Forelimb muscle (tissue), 1 donor: ENCODE measurements at regions not wholly inside any gene's neighbourhood (a gene's known extent, or its start where the extent isn't known, plus 50 kb on each side); places are given as distances from the start of the nearest gene placed in this dataset.

ENCODE experiments used
- DNase-seq: peaks from one replicate; pipeline ENCODE4 v3.0.0-alpha.2; 2013; ENCODE audit warnings: low read depth

DNA sequence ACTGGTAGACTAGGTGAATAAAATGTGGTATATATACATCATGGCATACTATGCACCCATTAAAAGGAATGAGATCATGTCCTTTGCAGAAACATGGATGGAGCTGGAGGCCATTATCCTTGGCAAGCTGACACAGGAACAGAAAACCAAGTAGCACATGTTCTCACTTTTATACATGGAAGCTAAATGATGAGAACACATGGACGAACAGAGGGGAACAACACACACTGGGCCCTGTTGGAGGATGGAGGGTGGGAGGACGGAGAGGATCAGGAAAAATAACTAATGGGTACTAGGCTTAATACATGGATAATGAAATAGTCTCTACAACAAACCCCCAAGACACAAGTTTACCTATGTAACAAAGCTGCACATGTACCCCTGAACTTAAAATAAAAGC is 780.0 kb downstream of the DACH1 start:
- DNase-seq, result no peak

DNA sequence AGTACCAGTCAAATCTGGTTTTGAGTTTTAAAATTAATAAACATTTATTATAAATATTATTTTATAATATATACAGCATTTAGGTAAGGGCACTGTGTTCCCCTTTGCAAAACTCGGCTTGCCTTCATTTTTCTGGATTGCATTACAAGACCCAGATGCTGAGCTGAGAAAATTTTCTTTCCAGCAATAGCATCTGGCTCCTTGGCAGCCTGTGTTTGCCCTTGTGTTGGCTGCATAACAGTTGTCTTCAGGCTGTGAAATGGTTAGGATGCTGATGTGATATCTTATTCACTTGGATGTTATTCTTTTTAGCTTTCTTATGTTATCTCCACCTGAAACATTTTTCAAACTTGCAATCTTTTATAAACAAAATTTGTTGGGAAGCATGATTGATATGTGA is 784.4 kb downstream of the DACH1 start:
- no peak for DNase-seq

DNA sequence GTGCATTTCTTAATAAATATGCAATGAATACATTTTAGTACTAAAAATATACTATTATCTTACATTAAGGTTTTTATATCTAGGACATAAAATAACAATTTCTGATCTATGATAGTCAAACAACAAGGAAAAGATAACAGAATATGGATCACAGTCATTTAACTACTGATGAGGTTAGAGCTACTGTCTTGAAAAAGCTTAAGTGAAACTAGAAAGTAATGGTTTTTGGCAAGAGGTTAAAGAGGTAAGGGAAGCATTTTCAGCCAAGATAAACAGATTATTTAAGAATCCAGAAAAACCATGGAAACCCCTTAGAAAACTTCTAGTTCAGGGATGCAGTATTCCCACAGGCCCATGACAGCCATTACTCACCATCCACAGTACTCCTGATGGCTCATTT is 787.4 kb downstream of the DACH1 start:
- no peak for DNase-seq

DNA sequence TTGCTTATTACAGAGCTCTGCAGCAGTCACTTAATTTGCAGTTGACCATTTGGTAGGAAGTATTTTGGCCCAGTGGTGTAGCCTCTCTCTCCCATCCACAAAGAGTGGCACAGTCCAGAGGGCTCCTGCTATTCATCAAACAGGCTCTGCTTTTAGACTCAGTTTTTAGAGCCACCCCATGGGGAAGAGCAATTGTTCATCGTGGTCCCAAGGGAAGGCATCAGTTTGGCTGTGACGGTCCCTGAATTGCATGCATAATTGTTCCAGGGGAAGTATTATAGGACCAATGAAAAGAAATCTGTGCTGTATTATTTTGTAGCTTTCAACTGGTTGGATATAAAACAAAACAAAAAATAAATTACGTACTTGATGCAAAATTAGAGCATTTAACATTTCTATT is 799.0 kb downstream of the DACH1 start:
- DNase-seq, result no peak

DNA sequence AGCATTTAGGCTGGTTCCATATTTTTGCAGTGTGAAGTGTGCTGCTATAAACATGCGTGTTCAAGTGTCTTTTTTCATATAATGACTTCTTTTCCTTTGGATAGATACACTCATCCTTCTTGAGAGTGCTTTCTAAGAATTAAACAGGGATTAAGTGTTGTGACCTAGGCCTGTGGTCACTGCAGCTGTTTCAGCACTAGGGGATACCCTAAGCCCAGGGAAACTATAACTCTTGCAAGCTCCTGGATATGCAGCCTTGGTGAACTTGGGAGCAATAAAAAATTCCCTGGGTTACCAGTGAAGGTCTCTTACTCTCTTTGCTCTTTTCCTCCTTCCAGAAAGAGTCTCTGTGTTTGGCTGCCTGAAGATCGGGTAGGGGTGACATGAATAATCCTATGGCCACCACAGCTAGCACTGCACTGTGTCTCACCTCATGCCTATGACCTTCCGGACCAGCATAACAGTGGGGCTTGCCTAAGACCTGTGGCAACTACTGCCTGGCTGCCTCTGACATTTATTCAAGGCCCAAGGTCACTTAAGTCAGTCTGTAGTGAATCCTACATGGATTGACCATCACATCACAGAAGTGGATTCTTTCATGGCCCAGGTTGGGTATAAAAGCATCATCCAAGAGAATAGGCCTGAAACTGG is 799.7 kb downstream of the DACH1 start:
- no peak for DNase-seq

DNA sequence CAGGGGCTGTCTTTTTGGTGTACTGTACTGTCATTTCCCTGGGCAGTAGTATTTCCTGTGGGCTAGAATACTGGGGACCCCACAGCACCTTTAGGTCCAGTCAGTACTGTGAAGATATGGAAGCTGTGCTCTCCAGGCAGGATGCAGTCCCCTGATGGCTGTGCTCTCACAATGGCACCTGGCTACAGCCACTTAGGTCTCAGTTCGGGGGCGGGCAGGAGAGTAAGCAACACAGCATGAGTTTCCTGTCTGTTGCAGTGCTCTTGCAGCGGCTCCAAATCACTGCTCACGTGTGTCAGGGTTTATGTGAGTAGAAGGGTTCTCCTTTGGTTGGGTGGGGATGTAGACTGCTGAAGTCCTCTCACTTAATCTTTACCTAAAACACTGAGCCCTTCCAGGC is 810.4 kb downstream of the DACH1 start:
- no peak for DNase-seq

DNA sequence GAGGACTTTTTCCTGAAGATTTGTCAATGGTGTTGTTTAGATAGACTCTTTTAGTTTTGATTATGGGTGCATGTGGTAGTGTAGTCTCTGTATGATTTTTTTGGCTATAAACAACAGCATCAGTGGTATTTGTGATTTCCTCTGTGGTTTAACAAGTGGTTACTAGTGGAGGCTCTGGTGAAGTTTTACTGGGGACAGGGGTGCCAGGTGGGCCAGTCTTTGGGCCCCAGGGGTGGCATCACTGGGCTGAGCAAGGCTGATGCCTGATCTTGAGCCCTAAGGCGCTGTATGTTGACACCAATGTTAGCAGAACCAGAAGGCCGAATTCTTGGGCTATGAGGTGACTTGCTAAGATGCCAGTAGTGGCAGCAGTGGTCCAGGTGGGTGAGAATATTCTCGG is 811.4 kb downstream of the DACH1 start:
- DNase-seq, result no peak

DNA sequence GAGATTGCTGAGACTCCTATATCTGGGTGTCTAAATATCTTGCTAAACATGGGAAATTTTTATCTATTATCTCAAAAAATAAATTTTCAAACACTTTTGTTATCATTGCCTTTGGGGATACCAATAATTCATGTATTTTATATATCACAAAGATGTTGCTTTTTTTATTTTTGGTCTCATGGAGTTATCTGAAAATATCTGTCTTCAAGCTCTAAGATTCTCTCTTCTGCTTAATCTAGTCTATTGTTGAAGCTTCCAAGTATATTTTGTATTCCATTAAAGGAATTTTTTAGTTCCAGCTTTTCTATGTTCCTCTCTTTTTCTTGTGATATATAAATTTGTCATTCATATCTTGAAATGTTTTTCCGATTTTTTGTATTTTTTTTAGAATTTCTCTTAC is 812.0 kb downstream of the DACH1 start:
- DNase-seq, result no peak

DNA sequence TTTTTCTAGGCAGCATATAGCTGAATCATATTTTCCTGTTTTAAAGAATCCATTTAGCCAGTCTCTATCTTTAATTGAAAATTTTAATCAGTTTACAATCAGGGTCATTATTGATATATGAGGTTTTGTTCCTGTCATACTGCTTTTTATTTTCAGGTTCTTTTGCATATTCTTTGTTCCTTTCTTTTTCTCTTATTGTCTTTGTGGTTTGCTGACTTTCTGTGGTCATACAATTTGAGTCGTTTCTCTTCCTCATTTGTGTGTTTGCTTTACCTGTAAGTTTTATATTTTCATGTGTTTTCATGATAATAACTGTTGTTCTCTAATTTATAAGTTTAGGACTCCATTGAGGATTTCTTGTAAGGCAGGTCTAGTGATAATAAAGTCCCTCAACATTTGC is 812.6 kb downstream of the DACH1 start:
- DNase-seq, result no peak

DNA sequence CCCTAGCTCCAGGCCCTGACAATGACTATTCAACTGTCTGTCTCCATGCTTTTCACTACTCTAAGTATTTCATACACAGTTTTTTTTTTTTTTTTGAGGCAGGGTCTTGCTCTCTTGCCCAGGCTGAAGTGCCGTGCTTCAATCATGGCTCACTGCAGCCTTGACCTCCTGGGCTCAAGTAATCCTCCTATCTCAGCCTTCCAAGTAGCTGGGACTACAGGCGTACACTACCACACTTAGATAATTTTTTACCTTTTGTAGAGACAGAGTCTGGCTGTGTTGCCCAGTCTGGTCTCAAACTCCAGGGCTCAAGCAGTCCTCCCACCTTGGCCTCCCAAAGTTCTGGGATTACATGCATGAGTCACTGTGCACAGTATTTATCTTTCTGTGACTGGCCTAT is 815.4 kb downstream of the DACH1 start:
- no peak for DNase-seq

DNA sequence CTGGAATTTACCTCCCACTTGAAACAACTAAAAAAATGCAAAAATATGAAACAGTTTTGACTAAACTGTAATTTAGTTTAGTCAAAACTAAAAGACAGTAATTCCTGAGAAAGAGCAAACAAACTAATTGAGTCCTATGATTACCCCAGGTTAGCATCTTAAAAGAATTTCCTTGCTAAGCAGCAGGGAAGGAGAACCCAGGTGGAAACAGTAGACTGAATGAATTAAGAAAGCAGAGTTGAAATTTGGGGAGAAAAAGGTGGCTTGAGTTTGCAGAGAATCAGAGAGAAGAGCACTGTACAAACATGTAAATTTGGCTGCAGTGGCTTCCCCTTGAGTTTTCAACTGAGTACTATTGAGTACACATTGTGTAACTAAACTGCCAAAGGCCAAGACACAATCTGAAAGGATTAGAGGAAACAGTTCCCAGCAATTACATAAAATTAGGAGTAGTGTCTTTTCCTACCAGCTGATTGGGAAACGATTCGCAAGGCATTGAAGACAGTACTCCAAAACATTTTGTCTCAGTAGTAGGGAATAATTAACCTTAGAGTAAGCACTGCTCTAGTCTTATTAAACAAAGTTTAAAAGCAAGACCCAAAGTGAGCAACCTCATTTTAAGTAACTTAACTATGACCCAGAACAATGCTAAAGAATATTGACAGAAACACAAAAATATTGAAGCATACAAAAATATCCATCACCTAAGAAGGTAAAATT is 820.5 kb downstream of the DACH1 start:
- DNase-seq, result no peak

DNA sequence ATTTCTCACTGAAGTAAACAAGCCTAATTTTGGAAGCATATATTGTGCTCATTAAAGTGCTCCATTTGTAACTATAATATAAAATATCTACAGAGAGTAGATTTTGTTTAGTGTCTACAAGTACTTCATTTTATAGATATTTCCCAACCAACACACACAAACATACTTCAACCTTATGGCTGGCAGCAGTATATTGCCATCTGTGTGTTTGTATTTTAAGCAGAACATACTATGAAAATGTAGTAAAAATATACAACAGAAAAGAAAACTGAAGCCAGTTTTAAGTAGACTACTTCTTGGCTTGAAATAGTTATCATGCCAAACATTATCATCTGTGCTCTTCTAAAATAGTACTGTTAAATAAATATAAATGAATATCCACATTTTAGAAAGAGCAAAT is 821.9 kb downstream of the DACH1 start:
- DNase-seq, result no peak

DNA sequence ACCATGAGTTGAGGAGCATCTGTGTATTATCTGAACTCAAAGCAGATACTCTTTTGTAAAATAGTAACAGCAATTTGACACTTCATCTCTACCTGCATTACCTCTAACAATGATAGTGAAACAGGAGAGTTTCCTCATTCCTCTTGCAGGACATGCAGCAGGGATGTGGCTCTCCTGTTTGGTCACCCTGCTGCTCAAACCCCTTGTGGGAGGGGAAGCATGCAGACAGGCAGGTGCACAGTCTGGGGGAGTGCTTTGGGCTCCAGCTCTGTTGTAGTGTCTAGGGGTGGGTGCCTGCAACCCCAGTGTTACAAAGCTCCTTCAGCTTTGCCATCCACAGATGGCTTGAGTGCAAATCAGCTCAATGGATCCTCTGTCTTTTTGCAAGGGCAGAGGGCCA is 827.6 kb downstream of the DACH1 start:
- no peak for DNase-seq

DNA sequence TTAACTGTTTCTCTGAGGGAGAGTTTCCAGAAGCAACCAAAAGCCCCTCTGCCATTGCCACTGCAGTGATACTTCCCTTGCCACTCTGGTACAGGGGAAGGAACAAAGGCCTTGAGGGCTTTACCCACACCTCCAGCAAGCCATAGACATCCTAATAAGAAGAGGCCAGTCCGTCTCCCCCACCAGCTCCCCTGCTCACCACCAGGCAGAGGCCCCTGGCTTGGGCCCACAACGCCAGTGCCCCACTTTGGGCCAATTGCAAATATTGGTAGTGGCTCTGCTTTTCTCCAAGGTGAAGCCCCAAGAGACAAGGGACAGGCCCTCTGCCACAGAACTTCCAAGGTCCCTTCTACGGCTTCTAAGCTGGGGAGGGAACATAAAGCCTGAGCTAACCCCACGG is 833.0 kb downstream of the DACH1 start:
- no peak for DNase-seq

DNA sequence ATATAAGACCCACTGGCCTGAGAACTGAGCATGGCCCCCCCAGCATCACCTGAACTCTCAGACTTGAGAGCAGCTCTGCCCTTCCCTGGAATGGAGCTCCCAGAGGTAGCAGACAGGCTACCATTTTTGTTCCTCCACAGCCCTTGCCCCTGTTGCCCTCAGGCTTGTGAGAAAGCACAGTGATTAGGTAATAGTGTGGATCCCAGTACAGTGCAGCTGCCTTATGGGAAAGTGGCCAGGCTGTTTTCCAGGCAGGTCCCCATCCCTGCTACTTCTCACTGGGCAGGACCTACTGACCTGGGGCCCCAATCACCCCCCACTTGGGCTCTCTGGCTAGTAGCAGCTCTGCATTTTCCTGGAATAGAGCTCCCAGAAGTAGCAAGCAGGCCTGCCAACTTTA is 834.0 kb downstream of the DACH1 start:
- no peak for DNase-seq

DNA sequence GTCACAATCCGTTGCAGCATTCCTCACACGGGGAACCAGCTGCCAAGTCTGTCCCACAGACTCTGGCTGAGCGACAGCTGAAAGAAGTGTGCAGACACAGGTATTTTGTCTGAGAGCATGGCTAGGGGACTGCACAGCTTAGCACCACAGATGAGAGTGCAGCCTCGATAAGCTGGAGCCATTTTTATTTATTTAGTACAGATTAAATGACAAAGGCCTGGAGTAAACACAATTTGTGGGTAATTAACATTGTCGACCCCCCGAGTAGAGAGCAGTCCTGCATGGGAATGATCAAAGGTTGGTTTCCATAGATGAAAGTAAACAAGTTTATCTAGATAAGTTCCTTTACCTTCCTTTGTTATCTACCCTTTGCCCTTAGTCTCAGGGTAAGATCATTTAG is 836.2 kb downstream of the DACH1 start:
- no peak for DNase-seq

DNA sequence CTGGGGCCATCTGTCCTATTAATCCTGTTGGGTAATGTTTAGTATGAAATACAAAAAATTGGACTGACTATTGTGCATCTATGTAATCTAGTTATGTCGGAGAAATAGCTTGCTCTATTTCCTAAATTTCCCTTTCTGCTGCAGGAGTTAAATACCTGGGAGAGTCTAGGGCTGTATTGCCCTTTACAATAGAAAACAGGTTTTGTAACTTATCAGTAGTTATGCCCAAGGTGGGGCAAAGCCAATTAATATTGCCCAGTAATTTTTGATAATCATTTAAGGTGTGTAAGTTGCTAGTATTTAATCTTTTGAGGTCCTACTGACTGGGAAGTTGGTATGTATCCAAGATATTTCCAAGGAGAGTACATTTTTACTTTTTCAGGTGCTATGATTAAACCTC is 838.1 kb downstream of the DACH1 start:
- no peak for DNase-seq

DNA sequence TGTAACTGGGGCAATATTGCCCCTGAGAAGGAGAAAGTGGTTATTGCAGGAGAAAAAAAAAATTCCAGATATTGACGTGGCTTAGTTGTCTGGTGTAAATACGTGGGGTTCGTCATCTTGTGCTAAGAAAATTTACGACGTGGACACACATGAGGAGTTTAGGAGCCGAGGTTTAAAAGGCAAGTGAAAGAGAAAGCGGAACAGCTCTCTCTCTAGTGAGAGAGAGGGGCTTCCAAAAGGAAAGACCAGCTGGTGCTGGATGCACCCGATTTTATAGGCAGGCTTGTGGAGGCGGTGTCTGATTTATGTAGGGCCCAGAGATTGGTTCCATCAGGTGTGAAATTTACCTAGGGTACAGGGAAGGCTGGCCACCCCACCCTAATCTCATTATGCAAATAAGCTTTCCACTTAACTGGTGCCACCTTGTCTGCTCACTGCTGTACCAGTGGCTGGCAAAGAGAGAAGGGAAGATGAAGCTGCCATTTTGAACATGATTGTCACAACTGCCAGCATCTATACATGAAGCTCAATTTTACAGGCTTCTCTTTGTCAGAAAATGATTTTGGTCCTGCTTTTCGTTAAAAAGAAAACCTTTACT is 845.1 kb downstream of the DACH1 start:
- DNase-seq, result no peak

DNA sequence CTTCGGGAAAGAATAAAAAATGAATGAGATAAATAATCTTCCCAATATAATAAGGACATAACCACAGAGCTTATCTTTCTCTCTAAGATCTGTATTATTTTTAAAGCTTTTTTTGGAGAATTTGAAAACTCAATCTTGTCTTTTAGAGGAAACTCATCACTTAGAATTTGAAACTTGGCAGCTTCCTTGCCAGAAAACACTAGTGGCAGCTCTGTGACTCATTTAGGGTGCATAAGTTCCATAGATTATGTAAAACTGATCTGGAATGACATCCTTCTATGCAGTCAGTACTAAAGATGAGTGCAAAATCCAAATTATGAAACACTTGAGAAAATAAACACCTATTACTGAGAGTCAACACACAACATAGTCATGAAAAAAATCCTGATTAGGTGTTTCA is 848.0 kb downstream of the DACH1 start:
- DNase-seq, result no peak

DNA sequence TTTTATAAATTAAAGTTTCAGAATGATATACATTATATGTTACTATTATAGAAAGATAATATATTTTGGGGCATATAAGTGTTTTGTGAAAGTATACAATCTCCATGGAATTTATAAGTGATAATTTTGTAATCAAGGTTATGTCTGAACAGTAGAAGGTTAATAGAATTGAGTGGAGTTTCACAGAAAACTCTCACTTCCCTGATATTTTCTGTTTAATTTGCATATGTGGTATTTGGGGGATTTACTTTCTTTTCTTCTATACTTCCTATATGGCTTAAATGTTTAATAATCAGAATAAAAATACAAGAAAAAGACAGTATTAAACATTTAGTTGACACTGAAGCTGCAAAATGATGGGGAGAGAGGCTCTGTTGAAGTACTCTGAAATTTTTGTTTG is 848.5 kb downstream of the DACH1 start:
- DNase-seq, result no peak

DNA sequence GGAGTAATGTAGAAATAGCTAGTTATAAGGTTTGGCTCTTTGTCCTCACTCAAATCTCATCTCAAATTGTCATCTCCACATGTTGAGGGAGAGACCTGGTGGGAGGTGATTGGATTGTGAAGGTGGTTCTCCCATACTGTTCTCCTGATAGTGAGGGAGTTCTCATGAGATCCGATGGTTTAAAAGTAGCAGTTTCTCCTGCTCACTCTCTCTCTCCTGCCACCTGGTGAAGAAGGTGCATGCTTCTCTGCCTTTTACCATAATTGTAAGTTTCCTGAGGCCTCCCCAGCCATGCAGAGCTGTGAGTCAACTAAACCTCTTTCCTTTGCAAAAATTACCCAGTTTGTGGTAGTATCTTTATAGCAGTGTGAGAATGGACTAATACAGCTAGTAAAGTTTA is 849.4 kb downstream of the DACH1 start:
- DNase-seq, result no peak

DNA sequence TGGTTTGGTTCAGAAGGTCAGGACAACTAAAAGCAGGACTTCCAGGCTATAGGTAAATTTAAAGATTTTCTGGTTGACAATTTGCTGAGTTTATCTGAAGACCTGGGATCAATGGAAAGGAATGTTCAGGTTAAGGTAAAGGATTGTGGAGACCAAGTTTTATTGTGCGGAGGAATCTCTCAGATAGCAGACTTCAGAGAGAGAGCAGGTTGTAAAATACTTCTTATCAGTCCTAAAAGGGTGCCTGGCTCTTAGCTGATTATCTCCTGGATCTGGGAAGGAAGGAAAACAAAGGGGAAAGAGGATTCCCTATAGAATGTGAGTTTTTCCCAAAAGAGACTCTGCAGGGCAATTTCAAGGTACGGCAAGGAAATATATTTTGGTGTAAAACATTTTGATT is 851.5 kb downstream of the DACH1 start:
- no peak for DNase-seq

DNA sequence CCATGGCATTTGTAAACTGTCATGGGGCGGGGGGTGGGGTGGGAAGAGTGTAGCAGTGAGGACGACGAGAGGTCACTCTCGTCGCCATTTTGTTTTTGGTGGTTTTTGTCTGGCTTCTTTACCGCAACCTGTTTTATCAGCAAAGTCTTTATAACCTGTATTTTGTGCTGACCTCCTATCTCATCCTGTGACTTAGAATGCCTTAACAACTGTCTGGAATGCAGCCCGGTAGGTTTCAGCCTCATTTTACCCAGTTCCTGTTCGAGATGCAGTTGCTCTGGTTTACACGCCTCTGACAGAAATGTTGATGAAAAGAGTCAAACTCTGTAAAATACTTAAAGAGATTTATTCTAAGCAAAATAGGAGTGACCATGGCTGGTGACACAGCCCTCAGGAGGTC is 852.0 kb downstream of the DACH1 start:
- DNase-seq, result no peak

DNA sequence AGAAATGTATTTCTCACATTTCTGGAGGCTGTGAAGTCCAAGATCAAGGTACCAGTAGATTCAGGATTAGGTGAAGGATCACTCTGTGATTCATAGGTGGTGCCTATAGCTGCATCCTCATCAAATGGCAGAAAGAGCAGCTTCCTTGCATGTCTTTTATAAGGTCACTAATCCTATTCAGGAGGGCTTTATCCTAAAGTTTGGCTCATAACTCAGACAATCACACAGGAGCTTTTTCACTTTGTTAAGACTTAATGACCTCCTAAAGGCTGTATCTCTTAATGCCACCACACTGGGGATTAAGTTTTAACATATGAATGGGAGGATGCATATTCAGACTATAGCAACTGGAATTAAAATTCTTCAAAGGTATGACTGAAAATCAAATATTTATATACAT is 861.1 kb downstream of the DACH1 start:
- no peak for DNase-seq
